Right ventricle myocardium superior (tissue), 1 donor: ENCODE measurements at regions not wholly inside any gene's neighbourhood (a gene's known extent, or its start where the extent isn't known, plus 50 kb on each side); places are given as distances from the start of the nearest gene placed in this dataset.
A peak's percentile ranks its signal among the peaks of the same experiment; 100 is the strongest.

Experiments used
- ATAC-seq: fragments of 200-7000 bp; cut with Tn5 transposase; one replicate; pipeline ENCODE4 v1.9.1; 2020; ENCODE audit warnings: mild to moderate bottlenecking; ENCODE audit not compliant: poor library complexity
- DNase-seq: peaks from one replicate; pipeline ENCODE4 v3.0.0-alpha.2; 2020
- intact Hi-C: fragments of 100-400 bp; cut with DNase I; formaldehyde crosslinking; loops from one replicate; pipeline ENCODE4 v1.11.2; 2022
- donor health status: DM: no; HTN: yes; CAD: no; lungs with severe emphysema.

DNA sequence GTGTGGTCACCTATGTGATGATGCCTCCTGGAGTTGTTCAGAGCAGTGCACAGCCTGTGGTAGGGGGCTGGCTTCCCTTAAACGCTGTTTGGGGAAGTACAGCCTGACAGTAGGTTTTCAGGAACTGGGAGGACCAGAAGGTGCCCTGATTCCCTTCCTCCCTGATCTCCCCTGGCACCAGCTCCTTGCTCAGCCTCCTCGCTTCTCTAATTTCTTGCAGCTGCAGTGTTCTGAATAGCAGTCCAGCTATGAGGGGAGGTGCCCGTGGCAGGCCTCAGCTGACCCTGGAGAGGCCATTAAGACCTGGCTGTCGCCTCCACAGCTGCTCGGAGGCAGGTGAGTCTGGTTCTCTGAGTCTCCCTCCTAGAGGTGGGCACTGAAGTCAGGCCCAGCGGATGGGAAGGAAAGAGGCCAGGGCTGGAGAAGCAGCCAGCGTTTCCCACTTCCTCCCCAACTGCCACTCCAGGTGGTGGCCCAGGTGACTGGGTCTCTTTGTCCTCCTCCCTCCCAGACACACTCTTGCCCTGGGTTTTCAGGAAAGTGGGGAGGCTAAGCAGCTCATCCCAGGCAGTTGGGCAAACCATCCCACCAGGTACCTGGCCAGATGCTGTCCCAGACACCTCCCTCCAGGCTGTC is 52.0 kb upstream of the RPL11 start:
- DNase-seq: no peak
- intact Hi-C loops: loop anchor here (5.0 kb wide), 1 partner anchor 77 kb away; no protein-coding TSS in a partner anchor
- no peak for ATAC-seq

DNA sequence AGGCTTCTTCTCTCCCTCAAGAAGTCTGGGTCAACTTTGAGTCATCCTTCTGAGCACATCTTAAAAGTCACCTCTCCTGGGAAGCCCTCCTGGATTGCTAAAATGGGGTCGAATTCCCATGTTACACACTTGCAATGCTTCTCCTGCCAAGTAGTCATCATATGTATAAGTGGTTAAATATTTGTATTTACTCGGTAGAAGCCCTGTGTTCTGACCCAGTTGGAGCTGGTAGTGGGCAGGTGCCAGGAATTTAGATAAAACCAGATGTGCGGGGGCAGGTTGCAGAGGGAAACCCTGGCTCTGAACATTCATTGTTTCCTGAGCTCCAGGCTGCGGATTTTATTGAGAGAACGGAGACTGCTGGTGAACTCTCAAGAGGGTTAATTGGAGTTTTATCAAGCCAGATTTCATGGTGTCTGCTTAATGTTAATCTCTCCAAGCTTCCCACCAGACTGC is 52.8 kb upstream of the RPL11 start:
- no peak for DNase-seq
- ATAC-seq: peak; percentile 42
- intact Hi-C loops: loop anchor here (5.0 kb wide), 1 partner anchor 77 kb away; no protein-coding TSS in a partner anchor

DNA sequence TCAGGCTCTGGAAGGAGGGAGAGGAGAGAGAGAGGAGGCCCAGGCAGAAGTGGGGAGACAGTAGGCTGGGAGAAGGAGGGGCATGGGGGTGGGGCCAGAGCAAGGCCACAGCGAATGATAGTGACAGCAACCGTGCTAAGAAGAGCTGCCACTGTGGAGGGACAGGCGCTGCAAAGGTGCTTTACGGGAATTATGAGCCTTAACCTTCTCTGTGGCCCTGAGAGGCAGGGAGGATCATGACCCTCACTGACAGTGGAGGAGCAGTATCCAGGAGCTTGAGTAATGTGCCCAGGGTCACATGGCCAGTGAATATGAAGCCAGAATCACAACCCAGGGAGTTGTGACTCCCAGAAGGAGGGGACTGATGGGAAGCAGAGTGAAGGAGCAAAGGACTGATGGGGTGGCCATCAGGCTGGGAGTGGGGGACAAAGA is 53.4 kb upstream of the RPL11 start:
- DNase-seq: no peak
- intact Hi-C loops: loop anchor here (5.0 kb wide), 1 partner anchor 76 kb away; no protein-coding TSS in a partner anchor
- peak; percentile 64 for ATAC-seq

DNA sequence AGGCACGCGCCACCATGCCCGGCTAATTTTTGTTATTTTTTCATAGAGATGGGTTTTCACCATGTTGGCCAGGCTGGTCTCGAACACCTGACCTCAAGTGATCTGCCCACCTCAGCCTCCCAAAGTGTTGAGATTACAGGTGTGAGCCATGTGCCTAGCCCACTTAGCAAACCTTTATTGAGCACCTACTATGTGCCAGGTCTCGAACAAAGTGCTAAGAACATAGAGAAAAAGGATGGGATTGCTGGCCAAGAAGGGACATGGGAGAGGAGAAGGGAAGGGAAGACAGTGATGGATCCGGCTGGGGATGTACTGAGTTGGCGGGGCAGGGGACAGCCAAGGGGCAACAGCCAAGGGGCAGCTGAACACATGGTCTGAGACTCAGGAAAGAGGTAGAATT is 55.6 kb upstream of the RPL11 start:
- intact Hi-C loops: loop anchor here (5.0 kb wide), 1 partner anchor 74 kb away; no protein-coding TSS in a partner anchor
- ATAC-seq: no peak
- no peak for DNase-seq

- ATAC-seq (peak; percentile 58), DNase-seq (no peak)
- intact Hi-C loops: loop anchor here (5.0 kb wide), 1 partner anchor 73 kb away; no protein-coding TSS in a partner anchor
Measured at GRCh38 chr1:23634840-23635651, 56.6 kb upstream of the RPL11 start.

GRCh38 chr1:23634518-23634839 is 57.1 kb upstream of the RPL11 start:
- DNase-seq: no peak
- intact Hi-C loops: no loop called here
- no peak for ATAC-seq

DNA sequence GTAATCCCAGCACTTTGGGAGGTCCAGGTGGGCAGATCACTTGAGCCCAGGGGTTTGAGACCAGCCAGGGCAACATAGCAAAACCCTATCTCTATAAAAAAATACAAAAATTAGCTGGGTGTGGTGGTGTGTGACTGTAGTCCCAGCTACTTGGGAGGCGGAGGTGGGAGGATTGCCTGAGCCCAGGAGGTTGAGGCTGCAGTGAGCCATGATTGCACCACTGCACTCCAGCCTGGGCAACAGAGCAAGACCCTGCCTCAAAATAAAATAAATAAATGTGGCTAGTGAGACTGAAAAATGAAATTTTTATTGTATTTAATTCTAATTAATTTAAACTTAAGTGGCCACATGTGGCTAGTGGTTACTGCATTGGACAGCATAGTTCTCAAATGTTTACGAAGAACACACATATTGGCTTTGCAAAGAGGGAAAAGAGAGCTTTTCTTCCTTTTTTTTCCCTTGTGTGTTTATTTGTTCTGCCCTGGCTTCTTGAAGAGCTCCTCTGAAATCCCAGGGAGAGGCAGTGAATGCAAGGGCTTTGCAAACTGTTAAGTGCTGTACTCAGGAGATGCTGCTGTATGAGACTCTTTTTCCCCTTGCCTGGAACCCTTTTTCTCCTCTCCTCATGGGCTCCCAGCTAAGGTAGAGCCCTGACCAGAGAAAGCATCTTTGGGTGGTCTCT is 59.0 kb upstream of the RPL11 start:
- intact Hi-C loops: no loop called here
- ATAC-seq (no peak), DNase-seq (no peak)

DNA sequence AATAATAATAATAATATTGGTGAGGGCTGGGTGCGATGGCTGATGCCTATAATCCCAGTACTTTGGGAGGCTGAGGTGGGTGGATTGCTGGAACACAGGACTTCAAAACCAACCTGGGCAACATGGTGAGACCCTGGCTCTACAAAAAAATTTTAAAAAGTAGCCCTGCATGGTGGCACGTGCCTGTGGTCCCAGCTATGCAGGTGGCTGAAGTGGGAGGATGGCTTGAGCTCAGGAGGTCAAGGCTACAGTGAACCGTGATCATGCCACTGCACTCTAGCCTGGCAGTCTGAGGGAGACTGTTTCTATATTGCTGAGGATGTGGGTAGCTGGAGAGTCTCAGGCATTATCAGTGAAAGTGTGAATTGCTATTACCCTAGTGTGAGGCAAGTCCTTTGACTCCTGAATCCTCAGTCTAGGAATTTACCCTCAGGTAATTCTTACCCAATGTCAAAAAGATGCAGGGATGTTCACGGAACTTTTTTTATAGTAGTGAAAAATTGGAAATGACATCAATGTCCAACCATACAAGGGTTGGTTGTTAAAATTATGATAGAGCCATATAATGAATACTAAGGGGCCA is 61.8 kb upstream of the RPL11 start:
- intact Hi-C loops: no loop called here
- DNase-seq (no peak), ATAC-seq (no peak)

- DNase-seq (no peak), ATAC-seq (no peak)
- intact Hi-C loops: no loop called here
Measured at GRCh38 chr1:23628951-23629387, 62.6 kb upstream of the RPL11 start.

- no peak for DNase-seq
- no peak for ATAC-seq
- intact Hi-C loops: no loop called here
Measured at GRCh38 chr1:23627069-23627735, 64.4 kb upstream of the RPL11 start.

GRCh38 chr1:23625929-23626535 is 65.6 kb upstream of the RPL11 start:
- ATAC-seq (no peak), DNase-seq (no peak)
- intact Hi-C loops: no loop called here

GRCh38 chr1:23625459-23625858 is 66.1 kb upstream of the RPL11 start:
- intact Hi-C loops: no loop called here
- ATAC-seq (no peak), DNase-seq (no peak)

DNA sequence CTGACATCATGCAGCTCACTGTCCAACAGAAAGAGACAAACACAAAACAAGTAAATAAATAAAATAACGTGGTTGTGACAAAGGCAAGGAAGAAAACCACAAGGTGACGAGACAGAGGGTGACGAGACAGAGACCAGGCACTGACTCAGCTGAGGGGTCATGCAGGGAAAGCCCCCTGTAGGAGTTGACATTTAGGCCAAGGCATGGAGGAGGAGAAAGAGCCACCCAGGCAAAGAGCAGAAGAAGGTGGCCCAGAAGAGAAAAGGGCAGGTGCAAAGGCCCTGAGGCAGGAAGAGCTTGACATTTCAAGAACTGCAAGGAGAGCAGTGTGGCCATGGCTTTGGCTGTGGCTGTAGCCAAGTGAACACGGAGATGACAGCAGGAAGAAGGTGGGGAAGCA is 65.1 kb upstream of the ID3 start:
- DNase-seq (no peak), ATAC-seq (no peak)
- intact Hi-C loops: no loop called here

- ATAC-seq: no peak
- DNase-seq: no peak
- intact Hi-C loops: no loop called here
Measured at GRCh38 chr1:23622284-23622683, 63.0 kb upstream of the ID3 start.

DNA sequence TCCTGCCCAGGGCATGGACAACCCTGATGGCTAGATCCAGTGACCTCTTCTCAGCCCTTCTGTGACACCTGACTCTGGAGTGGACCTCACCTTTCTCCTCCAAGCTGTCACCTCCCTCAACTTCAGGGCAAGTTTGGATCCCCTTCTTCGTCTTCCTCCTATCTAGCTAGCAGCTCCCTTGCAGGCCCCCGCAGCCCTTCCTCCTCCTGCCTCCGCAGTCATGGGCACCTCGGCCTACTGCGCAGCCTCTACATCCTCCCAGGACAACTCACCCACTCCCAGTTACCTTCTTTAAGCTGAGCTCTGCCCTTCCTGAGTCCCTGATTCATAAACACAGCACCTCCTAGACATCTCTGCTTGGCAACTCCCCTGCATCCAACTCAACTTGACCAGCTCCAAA is 61.3 kb upstream of the ID3 start:
- ATAC-seq (no peak), DNase-seq (no peak)
- intact Hi-C loops: no loop called here

DNA sequence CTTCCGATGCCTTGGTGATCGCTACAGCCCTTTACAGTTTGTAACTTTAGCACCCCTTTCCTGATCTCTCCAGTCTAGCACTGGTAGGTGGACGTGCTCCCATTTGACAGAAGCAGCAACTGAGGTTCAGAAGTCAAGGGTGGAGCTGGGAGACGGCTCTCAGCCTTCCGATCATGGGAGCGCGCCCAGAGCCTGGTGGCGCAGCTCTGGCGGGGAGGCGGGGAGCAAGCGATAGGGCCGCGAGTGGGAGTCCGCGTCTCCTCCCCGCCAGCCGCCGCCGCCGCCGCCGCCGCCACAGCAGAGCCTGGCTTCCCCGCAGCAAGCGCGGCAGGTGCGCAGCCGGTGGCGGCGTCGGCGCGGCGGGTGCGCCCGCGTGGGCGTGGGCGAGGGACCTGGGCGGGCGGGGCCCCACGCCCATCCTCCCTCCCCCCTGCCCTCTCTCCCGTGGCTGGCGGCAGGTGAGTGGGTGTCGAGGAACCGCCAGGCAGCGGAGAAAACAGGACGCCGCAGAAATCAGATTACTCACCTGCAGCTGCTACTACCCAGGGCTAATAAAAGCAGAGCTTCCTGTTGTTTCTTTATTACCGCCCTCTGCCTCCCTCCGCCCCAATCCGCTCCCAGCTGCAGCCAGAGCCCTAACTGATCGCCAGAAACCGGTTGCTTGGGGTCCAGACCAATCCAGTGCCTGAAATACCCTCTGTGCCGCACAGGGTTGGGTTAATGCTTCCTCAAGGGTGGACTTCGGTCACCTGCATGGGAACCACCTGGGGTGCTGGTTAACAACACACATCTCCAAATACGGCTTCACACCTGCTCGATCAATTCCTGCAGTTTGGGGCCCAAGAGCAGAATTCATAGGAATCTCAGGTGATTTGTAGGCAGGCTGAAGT is 60.2 kb upstream of the ID3 start:
- DNase-seq: no peak
- ATAC-seq: peak; percentile 52
- intact Hi-C loops: no loop called here

DNA sequence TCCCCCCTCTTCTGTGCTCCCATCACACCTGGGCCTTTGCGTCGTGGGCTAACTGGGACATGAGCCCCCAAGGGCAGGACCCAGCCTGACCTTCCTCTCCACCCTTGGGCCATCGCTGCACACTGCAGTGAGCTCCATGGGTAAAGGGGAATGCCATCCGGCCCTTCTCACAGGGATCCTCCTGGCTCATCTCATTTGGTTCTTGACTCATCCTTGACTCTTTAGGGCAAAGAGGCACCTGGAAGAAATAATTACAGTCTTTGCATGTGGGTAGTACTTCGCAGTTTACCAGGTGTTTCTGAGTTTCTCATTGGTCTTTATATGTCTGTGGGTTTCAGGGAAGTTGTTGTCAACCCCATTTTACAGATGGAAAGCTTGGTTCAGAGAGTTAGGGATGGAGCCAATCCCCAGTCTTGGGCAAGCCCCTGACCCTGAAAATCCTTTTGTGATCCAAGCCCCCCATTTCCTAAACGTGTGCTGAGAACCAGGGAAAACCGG is 59.3 kb upstream of the ID3 start:
- intact Hi-C loops: no loop called here
- ATAC-seq: no peak
- no peak for DNase-seq
